B cell (primary cell): ENCODE measurements at regions not wholly inside any gene's neighbourhood (a gene's known extent, or its start where the extent isn't known, plus 50 kb on each side); places are given as distances from the start of the nearest gene placed in this dataset.

ENCODE experiments used
- EZH2 ChIP-seq: IDR thresholded peaks from 2 replicates; pipeline ENCODE4 v1.6.1; 2012; ENCODE audit warnings: borderline replicate concordance, low read depth, mild to moderate bottlenecking, moderate library complexity, low read length; ENCODE audit not compliant: insufficient read depth, poor library complexity, severe bottlenecking
- TF ChIP-seq, protein P1 (sequence below): fragments of 200-600 bp; IDR thresholded peaks from one replicate; pipeline ENCODE4 v1.8.0; 2022; ENCODE audit warnings: antibody characterized with exemption, mild to moderate bottlenecking

DNA sequence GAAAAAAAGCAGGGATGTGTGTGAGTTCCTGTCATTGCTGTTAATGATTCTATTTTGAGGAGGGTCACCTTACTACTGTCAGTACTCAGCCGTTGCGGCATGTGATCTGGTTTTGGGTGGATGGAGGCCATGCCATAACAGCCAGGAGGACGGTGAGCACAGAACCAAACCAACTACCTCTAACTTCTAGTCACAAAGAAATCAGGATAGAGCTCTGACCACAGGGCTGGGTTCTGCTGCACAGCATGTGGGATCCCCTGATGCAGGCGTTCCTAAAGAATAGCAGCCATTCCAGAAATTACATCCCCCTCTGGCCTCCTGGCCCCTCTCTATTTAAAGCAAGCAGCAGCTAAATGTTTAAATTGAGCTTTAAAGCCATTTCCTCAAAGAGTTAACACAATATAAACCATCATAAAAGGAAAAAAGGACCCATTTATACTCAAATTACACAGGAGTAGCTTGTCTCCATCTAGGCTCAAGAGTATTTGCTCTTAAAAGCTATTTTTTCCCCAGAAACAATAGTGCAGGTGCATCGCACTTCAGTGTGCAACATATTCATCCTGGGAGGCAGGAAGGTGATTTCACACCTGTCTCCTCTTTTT is 786.4 kb downstream of the RNF144A start:
- TF ChIP-seq, protein P1, sequence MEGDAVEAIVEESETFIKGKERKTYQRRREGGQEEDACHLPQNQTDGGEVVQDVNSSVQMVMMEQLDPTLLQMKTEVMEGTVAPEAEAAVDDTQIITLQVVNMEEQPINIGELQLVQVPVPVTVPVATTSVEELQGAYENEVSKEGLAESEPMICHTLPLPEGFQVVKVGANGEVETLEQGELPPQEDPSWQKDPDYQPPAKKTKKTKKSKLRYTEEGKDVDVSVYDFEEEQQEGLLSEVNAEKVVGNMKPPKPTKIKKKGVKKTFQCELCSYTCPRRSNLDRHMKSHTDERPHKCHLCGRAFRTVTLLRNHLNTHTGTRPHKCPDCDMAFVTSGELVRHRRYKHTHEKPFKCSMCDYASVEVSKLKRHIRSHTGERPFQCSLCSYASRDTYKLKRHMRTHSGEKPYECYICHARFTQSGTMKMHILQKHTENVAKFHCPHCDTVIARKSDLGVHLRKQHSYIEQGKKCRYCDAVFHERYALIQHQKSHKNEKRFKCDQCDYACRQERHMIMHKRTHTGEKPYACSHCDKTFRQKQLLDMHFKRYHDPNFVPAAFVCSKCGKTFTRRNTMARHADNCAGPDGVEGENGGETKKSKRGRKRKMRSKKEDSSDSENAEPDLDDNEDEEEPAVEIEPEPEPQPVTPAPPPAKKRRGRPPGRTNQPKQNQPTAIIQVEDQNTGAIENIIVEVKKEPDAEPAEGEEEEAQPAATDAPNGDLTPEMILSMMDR: no peak
- TF ChIP-seq EZH2: no peak
